CD4-positive, alpha-beta T cell treated with Interleukin-1 beta for 1 hour (primary cell): ENCODE measurements at regions not wholly inside any gene's neighbourhood (a gene's known extent, or its start where the extent isn't known, plus 50 kb on each side); places are given as distances from the start of the nearest gene placed in this dataset.

Experiments used
- DNase-seq, 2 donors: peaks; one replicate each; pipeline ENCODE4 v3.0.0-alpha.2; 2020 to 2022

- no peak for DNase-seq
Measured at GRCh38 chr10:107733328-107734130, 569.0 kb upstream of the SORCS1 start.

- no peak for DNase-seq
Measured at GRCh38 chr10:107732045-107732444, 567.5 kb upstream of the SORCS1 start.

GRCh38 chr10:107728807-107729206 lies 564.3 kb upstream of the SORCS1 start:
- DNase-seq = no peak

- no peak for DNase-seq
Measured at GRCh38 chr10:107727767-107728317, 563.3 kb upstream of the SORCS1 start.

GRCh38 chr10:107718864-107719263 lies 554.4 kb upstream of the SORCS1 start:
- no peak for DNase-seq

GRCh38 chr10:107717046-107717445 lies 552.5 kb upstream of the SORCS1 start:
- DNase-seq = no peak

GRCh38 chr10:107715565-107715964 lies 551.1 kb upstream of the SORCS1 start:
- no peak for DNase-seq

GRCh38 chr10:107708981-107709380 lies 544.5 kb upstream of the SORCS1 start:
- no peak for DNase-seq

GRCh38 chr10:107706096-107706725 lies 541.7 kb upstream of the SORCS1 start:
- no peak for DNase-seq

GRCh38 chr10:107701943-107702342 lies 537.4 kb upstream of the SORCS1 start:
- DNase-seq = no peak

GRCh38 chr10:107692072-107692471 lies 527.6 kb upstream of the SORCS1 start:
- no peak for DNase-seq

- DNase-seq = no peak
Measured at GRCh38 chr10:107689323-107689722, 524.8 kb upstream of the SORCS1 start.

- DNase-seq = no peak
Measured at GRCh38 chr10:107687701-107688100, 523.2 kb upstream of the SORCS1 start.

GRCh38 chr10:107686095-107686494 lies 521.6 kb upstream of the SORCS1 start:
- DNase-seq = peak; percentile 4 to 40

- DNase-seq = no peak
Measured at GRCh38 chr10:107671960-107672359, 507.5 kb upstream of the SORCS1 start.

GRCh38 chr10:107666214-107666613 lies 501.7 kb upstream of the SORCS1 start:
- DNase-seq = no peak

- no peak for DNase-seq
Measured at GRCh38 chr10:107665459-107665858, 501.0 kb upstream of the SORCS1 start.

GRCh38 chr10:107657851-107658250 lies 493.3 kb upstream of the SORCS1 start:
- no peak for DNase-seq

- DNase-seq = no peak
Measured at GRCh38 chr10:107656932-107657331, 492.4 kb upstream of the SORCS1 start.

- DNase-seq = peak in 1 of 2 donors; percentile 3
Measured at GRCh38 chr10:107653832-107654287, 489.4 kb upstream of the SORCS1 start.

- no peak for DNase-seq
Measured at GRCh38 chr10:107650939-107651338, 486.4 kb upstream of the SORCS1 start.

- no peak for DNase-seq
Measured at GRCh38 chr10:107649249-107649648, 484.7 kb upstream of the SORCS1 start.

- DNase-seq = no peak
Measured at GRCh38 chr10:107647462-107647861, 483.0 kb upstream of the SORCS1 start.

- no peak for DNase-seq
Measured at GRCh38 chr10:107631876-107632275, 467.4 kb upstream of the SORCS1 start.
